ENCODE measurements at regions not wholly inside any gene's neighbourhood (a gene's known extent, or its start where the extent isn't known, plus 50 kb on each side); places are given as distances from the start of the nearest gene placed in this dataset.
"Not testable (repeated sequence)": the region's sequence is repeated elsewhere in the genome, so short reads cannot be mapped to it uniquely, and the experiment has no call there.

- Histone ChIP-seq H3K9ac (ENCODE audit: low read length) (no peak overlapping the region), H3K27ac (ENCODE audit: low read length) (no peak overlapping the region), H3K27me3 (ENCODE audit: control insufficient read depth, insufficient read depth, low read length) (no peaks in the 10 kb centered on the region), H3K4me3 (ENCODE audit: low read length) (no peak overlapping the region), H3K9me3 (ENCODE audit: control insufficient read depth, low read depth, low read length) (no peaks in the 10 kb centered on the region), H3K4me1 (ENCODE audit: control insufficient read depth, low read depth, low read length) (no peaks in the 10 kb centered on the region), H3K36me3 (ENCODE audit: control insufficient read depth, low read depth, low read length) (no peaks in the 10 kb centered on the region)
These were observed 660.8 kb downstream of the KLHL13 start for GRCh38 chrX:117455787-117456186.

- H3K36me3 ChIP-seq (ENCODE audit: control insufficient read depth, low read depth, low read length): no peaks in the 10 kb centered on the region
- no peak overlapping the region for H3K4me3 ChIP-seq (ENCODE audit: low read length)
- H3K27me3 ChIP-seq (ENCODE audit: control insufficient read depth, insufficient read depth, low read length): no peaks in the 10 kb centered on the region
- H3K9me3 ChIP-seq (ENCODE audit: control insufficient read depth, low read depth, low read length): no peaks in the 10 kb centered on the region
- H3K9ac ChIP-seq (ENCODE audit: low read length): no peak overlapping the region
- no peak overlapping the region for H3K27ac ChIP-seq (ENCODE audit: low read length)
- no peaks in the 10 kb centered on the region for H3K4me1 ChIP-seq (ENCODE audit: control insufficient read depth, low read depth, low read length)
These were observed 687.1 kb downstream of the KLHL13 start for GRCh38 chrX:117429501-117429900.

GRCh38 chrX:117407449-117408150, 709.0 kb downstream of the KLHL13 start:
- Histone ChIP-seq H3K4me3 (ENCODE audit: low read length) (no peak overlapping the region), H3K36me3 (ENCODE audit: control insufficient read depth, low read depth, low read length) (no peaks in the 10 kb centered on the region), H3K9ac (ENCODE audit: low read length) (no peak overlapping the region), H3K27me3 (ENCODE audit: control insufficient read depth, insufficient read depth, low read length) (no peaks in the 10 kb centered on the region), H3K4me1 (ENCODE audit: control insufficient read depth, low read depth, low read length) (no peaks in the 10 kb centered on the region), H3K9me3 (ENCODE audit: control insufficient read depth, low read depth, low read length) (no peaks in the 10 kb centered on the region), H3K27ac (ENCODE audit: low read length) (no peak overlapping the region)

GRCh38 chrX:117400839-117401238, 715.8 kb downstream of the KLHL13 start:
- no peaks in the 10 kb centered on the region for H3K36me3 ChIP-seq (ENCODE audit: control insufficient read depth, low read depth, low read length)
- no peak overlapping the region for H3K27ac ChIP-seq (ENCODE audit: low read length)
- H3K27me3 ChIP-seq (ENCODE audit: control insufficient read depth, insufficient read depth, low read length): no peaks in the 10 kb centered on the region
- no peak overlapping the region for H3K9ac ChIP-seq (ENCODE audit: low read length)
- no peaks in the 10 kb centered on the region for H3K4me1 ChIP-seq (ENCODE audit: control insufficient read depth, low read depth, low read length)
- H3K4me3 ChIP-seq (ENCODE audit: low read length): no peak overlapping the region
- H3K9me3 ChIP-seq (ENCODE audit: control insufficient read depth, low read depth, low read length): no peaks in the 10 kb centered on the region

- Histone ChIP-seq H3K27ac (ENCODE audit: low read length) (no peak overlapping the region), H3K4me3 (ENCODE audit: low read length) (no peak overlapping the region), H3K4me1 (ENCODE audit: control insufficient read depth, low read depth, low read length) (no peaks in the 10 kb centered on the region), H3K9me3 (ENCODE audit: control insufficient read depth, low read depth, low read length) (no peaks in the 10 kb centered on the region), H3K9ac (ENCODE audit: low read length) (no peak overlapping the region), H3K36me3 (ENCODE audit: control insufficient read depth, low read depth, low read length) (no peaks in the 10 kb centered on the region), H3K27me3 (ENCODE audit: control insufficient read depth, insufficient read depth, low read length) (no peaks in the 10 kb centered on the region)
These were observed 716.6 kb downstream of the KLHL13 start for GRCh38 chrX:117400005-117400404.

- Histone ChIP-seq H3K4me1 (ENCODE audit: control insufficient read depth, low read depth, low read length) (no peaks in the 10 kb centered on the region), H3K27me3 (ENCODE audit: control insufficient read depth, insufficient read depth, low read length) (no peaks in the 10 kb centered on the region), H3K27ac (ENCODE audit: low read length) (no peak overlapping the region), H3K9ac (ENCODE audit: low read length) (no peak overlapping the region), H3K4me3 (ENCODE audit: low read length) (no peak overlapping the region), H3K9me3 (ENCODE audit: control insufficient read depth, low read depth, low read length) (no peaks in the 10 kb centered on the region), H3K36me3 (ENCODE audit: control insufficient read depth, low read depth, low read length) (no peaks in the 10 kb centered on the region)
These were observed 718.8 kb downstream of the KLHL13 start for GRCh38 chrX:117397844-117398243.

- not testable (repeated sequence) for H3K27ac ChIP-seq (ENCODE audit: low read length); H3K4me1 ChIP-seq (ENCODE audit: control insufficient read depth, low read depth, low read length); H3K9ac ChIP-seq (ENCODE audit: low read length); H3K27me3 ChIP-seq (ENCODE audit: control insufficient read depth, insufficient read depth, low read length); H3K9me3 ChIP-seq (ENCODE audit: control insufficient read depth, low read depth, low read length); H3K4me3 ChIP-seq (ENCODE audit: low read length); H3K36me3 ChIP-seq (ENCODE audit: control insufficient read depth, low read depth, low read length)
These were observed 722.0 kb downstream of the KLHL13 start for GRCh38 chrX:117394506-117395070.

- H3K4me3 ChIP-seq (ENCODE audit: low read length); H3K27ac ChIP-seq (ENCODE audit: low read length); H3K27me3 ChIP-seq (ENCODE audit: control insufficient read depth, insufficient read depth, low read length); H3K9ac ChIP-seq (ENCODE audit: low read length); H3K9me3 ChIP-seq (ENCODE audit: control insufficient read depth, low read depth, low read length); H3K4me1 ChIP-seq (ENCODE audit: control insufficient read depth, low read depth, low read length); H3K36me3 ChIP-seq (ENCODE audit: control insufficient read depth, low read depth, low read length): not testable (repeated sequence)
These were observed 724.2 kb downstream of the KLHL13 start for GRCh38 chrX:117392360-117392759.

- no peak overlapping the region for H3K27ac ChIP-seq (ENCODE audit: low read length)
These were observed 740.1 kb downstream of the KLHL13 start for GRCh38 chrX:117376460-117376859.

GRCh38 chrX:117335209-117335608, 781.4 kb downstream of the KLHL13 start:
- no peaks in the 10 kb centered on the region for H3K36me3 ChIP-seq (ENCODE audit: control insufficient read depth, low read depth, low read length)
- H3K27ac ChIP-seq (ENCODE audit: low read length): no peak overlapping the region
- peaks cover 1% of the 10 kb centered on the region for H3K9me3 ChIP-seq (ENCODE audit: control insufficient read depth, low read depth, low read length)
- no peak overlapping the region for H3K9ac ChIP-seq (ENCODE audit: low read length)
- no peak overlapping the region for H3K4me3 ChIP-seq (ENCODE audit: low read length)
- H3K27me3 ChIP-seq (ENCODE audit: control insufficient read depth, insufficient read depth, low read length): no peaks in the 10 kb centered on the region
- no peaks in the 10 kb centered on the region for H3K4me1 ChIP-seq (ENCODE audit: control insufficient read depth, low read depth, low read length)

More at GRCh38 chrX:117376460-117376859, 740.1 kb downstream of the KLHL13 start:
- Histone ChIP-seq H3K27me3 (ENCODE audit: control insufficient read depth, insufficient read depth, low read length) (no peaks in the 10 kb centered on the region), H3K9ac (ENCODE audit: low read length) (no peak overlapping the region), H3K36me3 (ENCODE audit: control insufficient read depth, low read depth, low read length) (no peaks in the 10 kb centered on the region), H3K4me3 (ENCODE audit: low read length) (no peak overlapping the region), H3K4me1 (ENCODE audit: control insufficient read depth, low read depth, low read length) (peaks cover 18% of the 10 kb centered on the region), H3K9me3 (ENCODE audit: control insufficient read depth, low read depth, low read length) (no peaks in the 10 kb centered on the region)

- Histone ChIP-seq H3K27ac (ENCODE audit: low read length) (no peak overlapping the region), H3K9me3 (ENCODE audit: control insufficient read depth, low read depth, low read length) (peaks cover 16% of the 10 kb centered on the region), H3K9ac (ENCODE audit: low read length) (no peak overlapping the region), H3K36me3 (ENCODE audit: control insufficient read depth, low read depth, low read length) (no peaks in the 10 kb centered on the region), H3K4me1 (ENCODE audit: control insufficient read depth, low read depth, low read length) (peaks cover 17% of the 10 kb centered on the region), H3K4me3 (ENCODE audit: low read length) (peak overlapping the region; percentile 2), H3K27me3 (ENCODE audit: control insufficient read depth, insufficient read depth, low read length) (no peaks in the 10 kb centered on the region)
These were observed 789.2 kb downstream of the KLHL13 start for GRCh38 chrX:117327373-117327772.

GRCh38 chrX:117325706-117326105, 790.9 kb downstream of the KLHL13 start:
- no peak overlapping the region for H3K4me3 ChIP-seq (ENCODE audit: low read length)
- peaks cover 16% of the 10 kb centered on the region for H3K9me3 ChIP-seq (ENCODE audit: control insufficient read depth, low read depth, low read length)
- H3K36me3 ChIP-seq (ENCODE audit: control insufficient read depth, low read depth, low read length): no peaks in the 10 kb centered on the region
- H3K27me3 ChIP-seq (ENCODE audit: control insufficient read depth, insufficient read depth, low read length): no peaks in the 10 kb centered on the region
- peaks cover 17% of the 10 kb centered on the region for H3K4me1 ChIP-seq (ENCODE audit: control insufficient read depth, low read depth, low read length)
- no peak overlapping the region for H3K27ac ChIP-seq (ENCODE audit: low read length)
- H3K9ac ChIP-seq (ENCODE audit: low read length): no peak overlapping the region

Data from iPS-18a (cell line).